ENCODE measurements at regions not wholly inside any gene's neighbourhood (a gene's known extent, or its start where the extent isn't known, plus 50 kb on each side); places are given as distances from the start of the nearest gene placed in this dataset.

DNA sequence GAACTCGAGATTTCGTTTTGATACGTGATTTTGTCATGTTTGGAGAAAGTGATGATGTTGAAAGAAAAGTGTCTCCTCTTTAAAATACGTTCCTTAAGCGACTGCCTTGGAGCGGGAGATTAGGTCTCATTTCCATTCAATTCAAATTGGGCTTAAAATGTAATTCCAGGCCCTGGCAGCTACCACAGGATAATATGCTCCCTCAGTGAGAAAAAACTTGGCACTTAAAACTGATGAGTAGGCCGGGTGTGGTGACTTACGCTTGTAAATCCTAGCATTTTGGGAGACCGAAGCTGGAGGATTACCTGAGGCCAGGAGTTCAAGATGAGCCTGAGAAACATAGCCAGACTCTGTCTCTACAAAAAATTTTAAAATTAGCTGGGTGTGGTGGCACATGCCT, 146.3 kb upstream of the L3MBTL4 start:
- no peak for TF ChIP-seq CTCF (conservative IDR thresholded peaks at IDR 0.05; ENCODE audit: low read depth, low read length)
- DNase-seq (ENCODE audit: low read depth), result no peak
- H3K4me3 ChIP-seq (ENCODE audit: low read depth, low read length), result no peak overlapping the region

DNA sequence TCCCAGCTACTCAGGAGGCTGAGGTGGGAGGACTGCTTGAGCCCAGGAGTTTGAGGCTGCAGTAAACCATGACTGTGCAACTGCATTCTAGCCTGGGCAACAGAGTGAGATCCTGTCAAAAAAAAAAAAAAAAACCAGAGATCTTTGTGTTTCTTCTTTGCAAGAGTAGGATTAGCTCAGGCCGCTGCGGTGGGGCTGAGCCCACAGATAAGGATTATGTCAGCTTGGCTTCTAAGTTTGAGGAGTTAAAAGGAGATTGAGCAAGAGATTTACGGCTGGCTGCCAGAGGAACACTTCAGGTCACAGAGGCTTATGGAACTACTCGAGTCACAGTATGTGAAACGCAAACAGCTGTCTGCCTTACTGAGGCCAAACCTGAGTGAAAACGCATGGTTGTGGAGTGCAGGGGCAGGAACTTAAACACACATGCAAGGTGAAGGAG, 146.7 kb upstream of the L3MBTL4 start:
- TF ChIP-seq CTCF (conservative IDR thresholded peaks at IDR 0.05; ENCODE audit: low read depth, low read length), result no peak
- no peak overlapping the region for H3K4me3 ChIP-seq (ENCODE audit: low read depth, low read length)
- DNase-seq (ENCODE audit: low read depth), result no peak

GRCh38 chr18:6561862-6562291, 147.2 kb upstream of the L3MBTL4 start:
- no peak for DNase-seq (ENCODE audit: low read depth)
- no peak overlapping the region for H3K4me3 ChIP-seq (ENCODE audit: low read depth, low read length)
- no peak for TF ChIP-seq CTCF (conservative IDR thresholded peaks at IDR 0.05; ENCODE audit: low read depth, low read length)

GRCh38 chr18:6563896-6564295, 149.2 kb upstream of the L3MBTL4 start:
- no peak for DNase-seq (ENCODE audit: low read depth)
- no peak for TF ChIP-seq CTCF (conservative IDR thresholded peaks at IDR 0.05; ENCODE audit: low read depth, low read length)

GRCh38 chr18:6564950-6565814, 150.5 kb upstream of the L3MBTL4 start:
- no peak for TF ChIP-seq CTCF (conservative IDR thresholded peaks at IDR 0.05; ENCODE audit: low read depth, low read length)
- no peak overlapping the region for H3K4me3 ChIP-seq (ENCODE audit: low read depth, low read length)
- DNase-seq (ENCODE audit: low read depth), result no peak

More at GRCh38 chr18:6563896-6564295, 149.2 kb upstream of the L3MBTL4 start:
- H3K4me3 ChIP-seq (ENCODE audit: low read depth, low read length), result no peak overlapping the region

DNA sequence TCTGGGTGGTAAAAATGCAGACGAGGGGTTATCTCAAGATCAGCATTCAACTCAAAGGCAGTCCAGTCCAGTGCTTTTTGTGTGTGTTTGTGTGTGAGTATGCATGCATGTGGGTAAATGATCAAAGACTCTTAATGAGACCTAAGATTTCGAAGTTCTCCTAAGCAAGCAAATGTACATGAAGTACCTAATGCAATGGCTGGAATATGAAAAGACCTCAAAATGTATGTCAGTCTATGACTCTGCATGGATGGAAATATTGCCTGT, 151.0 kb upstream of the L3MBTL4 start:
- TF ChIP-seq CTCF (conservative IDR thresholded peaks at IDR 0.05; ENCODE audit: low read depth, low read length), result no peak

GRCh38 chr18:6566338-6566911, 151.7 kb upstream of the L3MBTL4 start:
- no peak for TF ChIP-seq CTCF (conservative IDR thresholded peaks at IDR 0.05; ENCODE audit: low read depth, low read length)
- DNase-seq (ENCODE audit: low read depth), result no peak
- H3K4me3 ChIP-seq (ENCODE audit: low read depth, low read length), result no peak overlapping the region

More for the DNA sequence above, 151.0 kb upstream of the L3MBTL4 start:
- DNase-seq (ENCODE audit: low read depth), result no peak
- H3K4me3 ChIP-seq (ENCODE audit: low read depth, low read length), result no peak overlapping the region
